ENCODE measurements at regions not wholly inside any gene's neighbourhood (a gene's known extent, or its start where the extent isn't known, plus 50 kb on each side); places are given as distances from the start of the nearest gene placed in this dataset.

DNA sequence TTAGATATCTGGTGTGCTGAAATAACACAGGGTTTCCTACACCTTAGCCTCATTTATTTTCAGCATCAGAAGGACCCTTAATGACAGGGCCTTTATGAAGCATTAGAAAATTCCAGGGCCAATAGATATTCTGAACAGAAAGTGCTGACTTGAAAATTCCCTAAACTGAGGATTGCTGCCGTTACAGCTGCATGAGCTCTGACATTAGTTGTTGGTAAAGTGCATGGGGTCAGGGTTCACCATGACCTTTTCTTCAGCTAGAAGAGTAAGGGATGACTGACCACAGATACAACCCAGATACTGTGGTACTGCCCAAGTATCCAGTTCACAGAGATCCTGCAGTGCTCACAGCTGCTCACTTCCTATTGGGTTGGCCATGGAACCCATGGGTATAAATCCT, 181.7 kb upstream of the SLC25A13 start:
- no peak overlapping the region for H3K4me3 ChIP-seq
- H3K4me2 ChIP-seq = no peak overlapping the region
- H3K4me1 ChIP-seq = no peaks in the 10 kb centered on the region
- H3K9ac ChIP-seq = no peak overlapping the region
- no peaks in the 10 kb centered on the region for H3K9me3 ChIP-seq (replicated peaks in 1 of 11)
- no peaks in the 10 kb centered on the region for H3K36me3 ChIP-seq
- no peaks in the 10 kb centered on the region for H4K20me1 ChIP-seq
- H3K27me3 ChIP-seq = no peaks in the 10 kb centered on the region
- H3K27ac ChIP-seq = no peak overlapping the region
- TF ChIP-seq Cebpa-rat (IDR thresholded peaks at IDR 0.05) = no peak

DNA sequence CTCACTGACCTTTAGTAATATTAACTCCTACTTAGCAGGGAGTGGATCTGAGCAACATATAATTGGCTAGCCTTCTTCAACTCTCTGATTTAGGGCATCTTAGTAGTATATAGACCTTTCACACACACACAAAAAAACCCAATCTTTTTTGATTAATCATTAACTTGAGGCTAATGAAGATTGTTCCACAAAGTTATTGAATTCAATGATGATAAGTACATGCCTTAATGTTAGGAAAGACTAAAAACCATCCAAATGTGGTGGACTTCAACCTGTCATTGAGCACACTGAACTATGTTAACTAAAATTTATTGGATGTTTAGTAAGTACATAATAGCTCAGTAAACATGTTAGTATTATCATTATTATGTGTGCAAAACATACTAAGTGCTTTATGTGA, 179.4 kb upstream of the SLC25A13 start:
- no peaks in the 10 kb centered on the region for H3K4me1 ChIP-seq
- no peak overlapping the region for H3K4me2 ChIP-seq
- H3K4me3 ChIP-seq = no peak overlapping the region
- no peak overlapping the region for H3K27ac ChIP-seq
- no peaks in the 10 kb centered on the region for H3K27me3 ChIP-seq
- no peaks in the 10 kb centered on the region for H3K36me3 ChIP-seq
- TF ChIP-seq Cebpa-rat (IDR thresholded peaks at IDR 0.05) = no peak
- no peaks in the 10 kb centered on the region for H3K9me3 ChIP-seq (replicated peaks in 1 of 11)
- H3K9ac ChIP-seq = no peak overlapping the region
- H4K20me1 ChIP-seq = no peaks in the 10 kb centered on the region

DNA sequence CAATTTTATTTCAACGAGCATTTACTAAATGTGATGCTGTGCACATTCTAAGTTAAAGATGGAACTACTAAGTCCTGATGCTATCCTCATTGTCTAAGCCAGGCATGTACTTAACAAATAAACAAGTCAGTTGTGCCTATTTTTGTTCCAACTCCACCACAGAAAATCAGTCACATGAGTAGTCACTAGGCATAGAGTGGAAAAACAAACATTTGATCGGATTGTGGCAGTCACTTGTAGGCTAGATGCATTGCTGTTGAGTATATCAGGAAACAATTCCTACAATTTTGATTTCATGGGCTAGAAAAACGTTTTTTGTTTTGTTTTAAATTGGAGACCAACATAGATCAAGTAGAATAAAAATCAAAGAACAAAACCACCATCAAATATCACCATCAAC, 177.6 kb upstream of the SLC25A13 start:
- no peak overlapping the region for H3K9ac ChIP-seq
- no peak overlapping the region for H3K27ac ChIP-seq
- TF ChIP-seq Cebpa-rat (IDR thresholded peaks at IDR 0.05) = no peak

DNA sequence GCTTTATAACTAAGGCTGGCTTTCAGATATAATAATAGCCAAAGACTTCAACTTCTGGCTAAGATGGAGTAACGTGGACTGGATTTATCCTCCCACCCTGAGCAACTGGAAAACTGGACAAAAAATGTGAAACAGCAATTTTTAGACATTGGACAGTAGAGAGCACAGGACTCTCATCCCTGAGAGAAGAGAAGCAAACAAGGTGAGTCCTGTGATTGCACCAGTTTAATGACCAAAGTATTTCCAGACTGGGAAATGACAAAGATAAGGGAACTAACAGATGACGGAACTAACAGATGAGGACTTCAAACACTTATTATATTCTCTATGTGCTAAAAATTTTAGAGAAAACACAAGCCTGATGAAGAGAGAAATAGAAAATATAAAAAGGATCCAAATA, 175.7 kb upstream of the SLC25A13 start:
- Histone ChIP-seq H3K4me1 (peaks cover 0 to 9% (median 6%) of the 10 kb centered on the region in 10 experiments; a peak in 9 of 20 replicates), H3K4me2 (no peak overlapping the region), H3K9me3 (replicated peaks in 1 of 11) (no peaks in the 10 kb centered on the region), H3K9ac (no peak overlapping the region), H3K27ac (no peak overlapping the region), H3K36me3 (no peaks in the 10 kb centered on the region), H3K4me3 (no peak overlapping the region), H4K20me1 (no peaks in the 10 kb centered on the region), H3K27me3 (no peaks in the 10 kb centered on the region)
- TF ChIP-seq Cebpa-rat (IDR thresholded peaks at IDR 0.05) = no peak

More for the DNA sequence above, 177.6 kb upstream of the SLC25A13 start:
- Histone ChIP-seq H3K36me3 (no peaks in the 10 kb centered on the region), H3K9me3 (replicated peaks in 1 of 11) (no peaks in the 10 kb centered on the region), H3K27me3 (no peaks in the 10 kb centered on the region), H3K4me3 (no peak overlapping the region), H4K20me1 (no peaks in the 10 kb centered on the region), H3K4me1 (peaks cover 0 to 9% (median 6%) of the 10 kb centered on the region in 10 experiments; a peak in 9 of 20 replicates), H3K4me2 (no peak overlapping the region)

DNA sequence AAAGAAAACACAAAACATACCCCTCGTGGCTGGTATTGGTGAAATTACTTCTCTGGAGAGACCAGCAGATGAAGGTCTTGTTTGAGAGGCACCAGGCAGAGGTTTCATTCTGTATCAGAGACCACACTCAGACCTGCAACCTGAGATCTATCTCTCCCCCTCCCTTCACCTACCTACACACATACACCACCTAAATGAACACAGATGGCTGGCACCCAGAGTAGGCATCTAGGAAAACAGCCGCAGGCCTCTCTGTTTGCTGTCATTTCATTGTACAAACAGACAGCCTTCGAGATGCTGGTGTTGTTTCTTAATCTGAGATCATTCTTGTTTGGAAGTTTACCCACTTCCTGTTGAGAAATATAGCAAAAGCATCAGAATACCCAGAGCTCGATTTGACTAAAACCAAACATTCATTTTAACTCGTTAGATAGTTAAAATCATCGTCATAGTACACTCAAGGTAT, 173.9 kb upstream of the SLC25A13 start:
- Histone ChIP-seq H3K9ac (no peak overlapping the region), H3K4me1 (peaks cover 0 to 9% (median 6%) of the 10 kb centered on the region in 10 experiments; a peak in 9 of 20 replicates), H3K4me2 (peak overlapping the region in 7 of 11 experiments; percentile 23 to 55 (median 32); a peak in 10 of 22 replicates), H3K27ac (peak overlapping the region in 2 of 11 experiments; percentile 27 to 58; a peak in 5 of 22 replicates), H3K27me3 (no peaks in the 10 kb centered on the region), H3K36me3 (no peaks in the 10 kb centered on the region), H3K9me3 (replicated peaks in 1 of 11) (no peaks in the 10 kb centered on the region), H4K20me1 (no peaks in the 10 kb centered on the region), H3K4me3 (no peak overlapping the region)
- TF ChIP-seq Cebpa-rat (IDR thresholded peaks at IDR 0.05) = no peak

DNA sequence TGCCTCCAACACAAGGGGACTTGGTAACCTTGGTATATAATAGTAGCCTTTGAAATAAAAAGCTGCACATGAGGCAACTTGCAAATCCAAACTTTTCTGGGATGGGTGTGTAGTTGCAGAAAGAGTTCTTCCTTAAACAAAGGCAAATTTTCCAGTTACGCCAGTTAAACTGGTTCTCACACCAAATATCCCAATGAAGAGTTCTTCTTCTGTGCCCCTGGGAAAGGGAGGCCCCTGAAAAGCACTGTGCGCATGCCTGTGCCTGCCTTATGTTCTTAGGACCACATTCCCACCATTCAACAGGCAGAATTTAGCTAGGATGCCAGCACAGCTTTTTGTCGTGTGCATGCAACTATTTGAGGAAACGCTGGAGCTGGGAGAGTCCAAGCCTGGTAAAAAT, 164.8 kb upstream of the SLC25A13 start:
- Histone ChIP-seq H3K9me3 (replicated peaks in 1 of 11) (no peaks in the 10 kb centered on the region), H3K27me3 (no peaks in the 10 kb centered on the region), H3K4me1 (no peaks in the 10 kb centered on the region), H3K27ac (no peak overlapping the region), H3K4me2 (no peak overlapping the region), H3K4me3 (no peak overlapping the region), H4K20me1 (no peaks in the 10 kb centered on the region), H3K36me3 (no peaks in the 10 kb centered on the region), H3K9ac (no peak overlapping the region)
- no peak for TF ChIP-seq Cebpa-rat (IDR thresholded peaks at IDR 0.05)

DNA sequence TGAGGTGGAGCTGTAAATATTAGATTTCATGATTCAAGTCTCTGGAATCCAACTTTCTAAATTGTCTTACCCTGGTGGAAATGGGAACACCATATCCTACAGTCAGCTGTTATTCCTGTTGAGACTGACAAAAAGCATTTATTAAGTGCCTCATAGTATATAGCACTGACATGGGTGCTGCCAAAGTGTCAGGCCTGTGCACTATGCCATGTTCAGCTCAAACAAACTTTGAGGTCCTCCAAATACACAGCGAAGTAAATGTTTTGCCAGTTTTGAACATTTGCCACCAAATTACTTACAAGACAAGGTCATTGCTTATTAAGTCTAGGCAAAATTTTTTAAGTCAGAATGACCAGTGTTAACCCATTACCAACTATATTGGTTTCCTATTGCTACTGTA, 162.9 kb upstream of the SLC25A13 start:
- Histone ChIP-seq H3K4me3 (no peak overlapping the region), H3K27ac (no peak overlapping the region), H3K4me2 (no peak overlapping the region), H3K9ac (no peak overlapping the region), H3K4me1 (no peaks in the 10 kb centered on the region), H3K27me3 (no peaks in the 10 kb centered on the region), H4K20me1 (no peaks in the 10 kb centered on the region), H3K9me3 (replicated peaks in 1 of 11) (no peaks in the 10 kb centered on the region), H3K36me3 (no peaks in the 10 kb centered on the region)
- TF ChIP-seq Cebpa-rat (IDR thresholded peaks at IDR 0.05) = no peak

DNA sequence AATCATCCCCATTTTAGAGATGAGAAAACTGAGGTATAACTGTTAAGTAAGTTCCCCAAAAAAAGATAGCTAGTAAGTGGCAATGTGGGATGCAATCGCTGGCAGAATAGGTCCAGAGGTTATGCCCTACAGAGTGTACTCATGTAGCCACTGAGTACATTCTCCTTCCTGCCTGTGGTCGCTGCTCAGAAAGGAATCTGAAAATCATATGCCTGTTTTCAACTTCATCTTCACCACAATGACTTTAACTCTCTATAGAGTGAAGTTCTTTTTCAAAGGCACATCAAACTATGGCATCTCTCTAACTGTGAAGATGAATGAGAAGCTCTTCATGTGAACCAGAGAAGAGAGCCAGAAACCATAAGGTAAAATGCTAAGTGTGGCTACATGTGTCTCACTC, 162.2 kb upstream of the SLC25A13 start:
- H3K27me3 ChIP-seq = no peaks in the 10 kb centered on the region
- peaks cover 0 to 2% (median 0%) of the 10 kb centered on the region in 10 experiments; a peak in 1 of 20 replicates for H3K4me1 ChIP-seq
- no peak overlapping the region for H3K9ac ChIP-seq
- no peak for TF ChIP-seq Cebpa-rat (IDR thresholded peaks at IDR 0.05)
- no peaks in the 10 kb centered on the region for H3K9me3 ChIP-seq (replicated peaks in 1 of 11)
- H3K36me3 ChIP-seq = no peaks in the 10 kb centered on the region
- no peak overlapping the region for H3K4me3 ChIP-seq
- no peak overlapping the region for H3K4me2 ChIP-seq
- no peaks in the 10 kb centered on the region for H4K20me1 ChIP-seq
- H3K27ac ChIP-seq = no peak overlapping the region

DNA sequence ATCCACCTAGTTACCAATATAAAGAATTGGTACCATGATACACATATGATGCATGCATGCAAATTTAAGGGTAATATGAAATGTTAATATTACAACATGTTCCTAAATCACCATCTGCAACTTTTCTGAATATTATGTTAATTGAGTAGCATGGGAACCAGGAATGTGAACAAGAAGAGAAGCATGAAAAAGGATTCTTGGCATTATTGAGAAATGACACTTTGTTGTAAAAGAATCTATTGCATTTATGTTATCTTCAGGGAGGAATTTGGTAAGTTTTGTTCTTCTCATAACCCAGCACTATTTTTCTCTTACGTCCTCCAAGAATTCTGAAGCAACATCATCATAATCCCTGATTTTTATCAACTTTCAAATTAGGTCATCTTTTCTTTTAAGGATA, 159.9 kb upstream of the SLC25A13 start:
- Histone ChIP-seq H3K4me3 (no peak overlapping the region), H3K4me2 (no peak overlapping the region), H3K9ac (no peak overlapping the region), H4K20me1 (no peaks in the 10 kb centered on the region), H3K27ac (no peak overlapping the region), H3K36me3 (no peaks in the 10 kb centered on the region), H3K4me1 (peaks cover 0 to 5% (median 0%) of the 10 kb centered on the region in 10 experiments; a peak in 1 of 20 replicates), H3K9me3 (replicated peaks in 1 of 11) (no peaks in the 10 kb centered on the region), H3K27me3 (no peaks in the 10 kb centered on the region)
- no peak for TF ChIP-seq Cebpa-rat (IDR thresholded peaks at IDR 0.05)

DNA sequence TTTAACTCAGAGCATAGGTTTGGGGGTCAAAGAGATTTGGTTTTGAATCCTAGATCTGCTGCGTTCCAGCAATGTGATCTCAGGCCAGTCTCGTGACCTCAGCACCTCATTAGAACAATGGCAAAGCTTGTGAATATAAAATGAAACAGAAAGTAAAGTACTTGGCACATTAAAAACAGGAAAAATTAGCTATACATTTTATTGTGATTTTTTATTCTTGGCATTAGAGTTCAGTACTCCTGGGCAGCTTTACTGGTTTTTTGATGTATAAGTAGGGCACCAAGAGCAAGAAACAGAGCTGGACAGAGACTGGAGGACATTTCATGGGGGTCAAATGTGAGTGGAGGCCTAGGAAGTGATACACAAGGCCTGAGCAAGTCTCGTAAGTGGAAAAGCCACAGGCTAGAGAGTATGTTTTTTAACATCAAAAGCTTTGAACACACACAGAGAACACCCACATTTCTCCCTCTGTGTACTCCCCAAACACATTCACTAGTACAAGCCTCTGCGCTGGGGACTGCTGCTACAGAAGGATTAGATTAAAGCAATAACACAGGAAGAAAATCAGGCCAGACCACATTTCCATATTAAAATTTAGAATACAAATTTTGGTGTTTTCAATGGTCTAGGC, 157.2 kb upstream of the SLC25A13 start:
- Histone ChIP-seq H3K27me3 (no peaks in the 10 kb centered on the region), H3K4me3 (no peak overlapping the region), H3K4me1 (peaks cover 0 to 5% (median 0%) of the 10 kb centered on the region in 10 experiments; a peak in 1 of 20 replicates), H3K9ac (peak overlapping the region in 2 of 11 experiments; percentile 26 to 53; a peak in 3 of 22 replicates), H3K36me3 (no peaks in the 10 kb centered on the region), H3K4me2 (peak overlapping the region in 10 of 11 experiments; percentile 11 to 49 (median 30); a peak in 13 of 22 replicates), H4K20me1 (no peaks in the 10 kb centered on the region), H3K9me3 (replicated peaks in 1 of 11) (peaks cover 0 to under 1% (median 0%) of the 10 kb centered on the region in 11 experiments; a peak in 1 of 22 replicates), H3K27ac (peak overlapping the region in 9 of 11 experiments; percentile 14 to 64 (median 40); a peak in 11 of 22 replicates)
- no peak for TF ChIP-seq Cebpa-rat (IDR thresholded peaks at IDR 0.05)
